ENCODE measurements at regions not wholly inside any gene's neighbourhood (a gene's known extent, or its start where the extent isn't known, plus 50 kb on each side); places are given as distances from the start of the nearest gene placed in this dataset.

DNA sequence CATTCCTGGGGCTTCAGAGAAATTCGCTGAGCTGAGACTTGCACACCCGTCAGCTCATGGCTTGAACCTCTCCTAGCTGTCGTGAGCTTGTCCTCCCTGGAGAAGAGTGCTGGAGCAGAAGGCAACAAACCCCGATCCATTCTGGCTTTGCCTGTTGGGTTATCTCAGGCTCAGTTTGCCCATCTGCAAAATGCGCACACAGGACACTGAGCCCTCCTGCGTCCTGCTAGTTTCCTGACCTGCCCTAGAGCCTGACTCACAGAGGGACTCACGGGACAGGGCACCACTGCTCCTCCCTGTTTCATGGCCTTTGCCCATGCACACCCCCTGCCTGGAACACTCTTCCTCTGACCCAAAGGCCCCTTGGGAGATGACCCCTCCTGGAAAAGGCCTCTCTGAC lies 365.0 kb downstream of the MN1 start:
- no peak for DNase-seq

DNA sequence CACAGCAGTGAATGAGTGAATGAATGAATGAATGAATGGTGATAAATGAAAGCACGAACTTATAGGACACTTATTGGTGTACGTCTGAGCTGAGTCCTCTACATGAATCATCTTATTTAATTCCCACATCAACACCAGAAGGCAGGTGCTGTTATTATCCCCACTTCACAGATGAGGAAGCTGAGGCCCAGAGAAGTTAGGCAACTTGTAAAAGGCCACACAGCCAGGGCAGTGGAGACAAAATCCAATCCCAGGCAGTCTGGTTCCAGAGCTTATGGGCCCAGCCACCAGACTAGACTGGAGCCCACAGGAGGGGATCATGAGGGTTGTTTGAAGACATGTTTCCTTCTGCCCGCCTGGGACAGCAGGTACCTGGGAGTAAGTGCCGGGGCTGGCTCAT lies 364.0 kb downstream of the MN1 start:
- DNase-seq: no peak

DNA sequence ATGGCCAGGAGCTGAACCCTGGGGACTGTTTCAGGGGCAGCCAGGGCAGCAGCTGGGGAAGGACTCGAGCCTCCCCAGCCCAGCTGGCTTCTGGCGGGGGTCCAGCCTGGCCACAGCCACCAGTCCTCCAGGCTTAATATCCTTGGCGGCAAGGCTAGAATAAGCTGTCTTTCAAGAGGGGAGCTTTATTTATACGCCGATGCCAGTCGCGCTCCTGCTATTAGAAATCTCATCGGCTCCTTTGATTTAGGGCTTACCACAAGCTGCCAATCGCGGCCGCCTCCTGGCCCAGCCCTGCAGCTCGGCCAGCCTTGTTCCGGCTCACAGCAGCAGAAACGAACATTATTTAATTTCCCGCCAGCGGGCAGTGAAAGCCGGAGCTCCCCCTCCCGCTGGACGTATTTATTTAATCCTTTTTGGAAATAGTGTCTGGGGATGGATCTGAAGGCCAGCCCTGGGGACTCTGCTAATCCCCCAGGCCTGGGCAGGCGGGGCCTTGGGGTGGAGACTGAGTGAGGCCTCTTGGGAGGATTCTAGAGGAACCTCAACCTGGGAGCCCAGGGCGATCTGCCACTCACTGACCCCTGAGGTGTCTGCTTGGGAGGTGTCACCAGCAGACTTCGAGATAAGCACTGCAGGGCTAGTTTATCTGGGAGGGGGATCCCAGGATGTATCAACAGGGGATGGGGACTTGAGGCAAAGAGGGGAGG lies 363.1 kb downstream of the MN1 start:
- DNase-seq: peak; percentile 15

DNA sequence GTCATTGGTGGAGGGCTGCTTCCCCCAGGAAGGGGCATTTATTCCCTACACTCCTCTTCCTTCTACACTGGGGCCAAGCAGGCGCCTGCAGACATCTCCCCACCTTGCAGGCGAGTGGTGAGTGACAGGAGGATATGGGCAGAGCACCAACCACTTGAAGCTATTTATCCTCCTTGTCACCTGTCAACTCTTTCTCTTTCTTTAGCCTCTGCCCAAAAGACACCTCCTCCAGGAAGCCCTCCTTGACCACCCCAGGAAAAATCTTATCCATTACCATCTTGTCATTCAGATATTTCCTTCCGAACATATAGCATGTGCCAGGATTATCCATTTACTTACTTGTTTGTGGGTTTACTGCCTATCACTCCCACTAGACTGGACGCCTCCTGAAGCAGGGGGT lies 362.4 kb downstream of the MN1 start:
- DNase-seq: no peak

DNA sequence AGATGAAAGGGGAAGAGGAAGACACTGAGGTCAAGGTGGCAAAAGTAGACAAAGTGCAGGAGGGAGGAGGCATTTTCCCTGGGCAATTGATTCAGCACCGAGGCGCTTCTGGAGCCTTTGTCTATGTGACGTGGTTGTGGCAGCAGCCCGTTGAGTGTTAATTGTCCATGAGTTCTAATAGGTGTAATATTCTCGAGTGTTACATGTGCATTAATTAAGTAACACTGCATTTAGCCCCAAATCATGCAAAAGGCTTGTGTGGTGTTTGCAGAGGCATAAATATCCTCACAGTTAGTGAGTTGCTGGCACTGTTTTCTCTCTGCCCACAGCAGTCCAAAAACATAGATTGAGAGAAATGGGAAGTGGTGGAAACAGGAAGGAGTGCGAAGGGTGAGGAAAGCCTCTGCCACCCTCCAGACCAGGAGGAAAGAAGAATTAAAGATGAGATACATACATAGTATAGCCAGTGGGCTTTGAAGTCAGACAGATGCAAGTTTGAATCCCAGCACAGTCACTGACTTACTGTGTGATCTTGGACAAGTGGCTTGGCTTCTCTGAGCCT lies 361.2 kb downstream of the MN1 start:
- no peak for DNase-seq

DNA sequence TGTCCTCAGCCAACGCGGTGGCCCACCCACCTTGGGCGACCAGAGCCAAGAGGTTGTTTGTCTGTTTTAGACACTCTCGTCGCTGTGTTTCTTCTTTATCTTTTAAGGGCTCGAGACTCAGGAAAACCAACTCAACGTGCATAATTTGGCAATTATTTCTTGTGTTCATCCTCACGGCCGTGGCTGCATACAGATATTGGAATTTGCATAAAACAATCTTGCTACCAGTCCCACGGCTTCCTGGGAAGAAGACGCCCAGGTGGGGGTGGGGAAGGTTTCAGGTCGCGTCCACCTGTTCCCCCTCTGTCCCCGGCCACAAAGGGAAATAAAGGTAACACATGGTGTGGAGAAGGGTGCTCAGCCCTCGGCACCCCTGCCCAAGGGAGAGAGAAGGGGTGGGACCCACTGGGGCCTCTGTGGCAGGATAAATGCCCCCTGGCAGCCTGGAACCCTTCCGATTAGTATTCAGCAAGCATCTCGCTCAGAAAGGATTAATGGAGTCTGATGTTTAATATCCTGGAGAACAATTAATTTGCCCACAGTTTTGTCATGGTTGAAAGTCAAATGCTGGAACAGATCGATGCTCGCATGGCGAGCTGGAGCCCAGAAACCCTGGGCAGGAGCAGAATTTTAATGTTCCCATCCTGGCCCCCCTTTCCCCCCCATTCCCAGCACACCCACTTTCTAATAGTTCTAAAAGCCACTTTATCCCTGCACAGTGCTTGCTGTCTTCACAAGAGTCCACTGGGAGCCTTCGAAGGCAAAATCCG lies 359.7 kb downstream of the MN1 start:
- DNase-seq: no peak

DNA sequence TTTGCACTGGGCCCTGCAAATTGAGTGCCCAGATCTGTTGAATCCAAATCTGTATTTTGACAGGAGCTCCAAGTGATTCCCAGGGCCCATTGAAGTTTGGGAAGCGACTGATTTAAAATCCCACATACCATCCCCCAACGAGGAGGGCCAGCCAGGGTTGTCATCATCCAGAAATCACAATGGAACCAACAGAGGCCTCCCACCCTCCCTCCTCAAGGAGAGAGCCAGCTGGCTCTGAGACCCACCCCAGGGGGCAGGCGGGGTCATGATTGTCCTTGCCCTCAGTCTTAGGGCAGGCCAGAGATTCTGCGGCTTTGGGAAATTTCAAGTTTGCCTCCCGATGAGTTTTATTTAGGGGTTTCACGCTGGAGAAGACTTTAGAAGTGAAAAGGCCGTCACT lies 358.2 kb downstream of the MN1 start:
- DNase-seq: no peak

DNA sequence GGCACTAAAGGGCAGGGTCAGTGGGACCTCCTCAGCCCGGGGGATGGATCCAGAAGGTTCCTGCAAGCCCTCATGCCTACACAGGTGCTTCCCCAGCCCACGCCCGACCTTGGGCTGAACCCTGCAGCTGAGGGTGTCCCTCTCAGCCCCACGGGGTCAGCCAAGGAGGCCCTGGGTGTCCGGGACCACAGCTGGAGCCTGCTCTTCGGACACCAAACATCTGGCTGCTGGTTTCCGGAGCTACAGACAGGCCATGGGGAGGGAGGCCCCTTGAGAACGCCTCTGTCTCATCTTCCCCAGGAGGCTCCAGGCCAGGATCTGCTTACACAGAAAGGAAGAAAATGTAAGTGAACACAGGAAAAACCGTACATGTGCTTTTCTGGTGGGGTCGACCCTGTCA lies 355.7 kb downstream of the MN1 start:
- DNase-seq: no peak

DNA sequence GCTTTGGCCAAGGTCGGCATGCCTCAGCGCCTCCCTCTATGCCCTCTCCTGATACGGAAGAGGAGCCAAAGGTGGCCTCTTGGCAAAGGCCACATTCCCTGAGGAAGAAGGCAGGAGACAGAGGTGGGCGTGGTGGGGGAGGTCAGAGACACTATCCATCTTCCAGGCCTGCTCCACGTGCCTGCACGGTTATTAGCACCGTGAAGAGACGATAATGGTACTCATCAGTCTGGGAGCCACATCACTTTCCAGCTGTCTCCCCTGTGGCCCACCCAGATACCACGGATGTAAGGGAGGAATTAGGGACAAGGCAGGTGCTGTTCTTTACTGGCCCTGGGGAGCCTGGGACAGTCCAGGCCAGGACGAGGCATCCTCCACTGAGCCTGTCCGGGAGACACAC lies 354.3 kb downstream of the MN1 start:
- DNase-seq: no peak

DNA sequence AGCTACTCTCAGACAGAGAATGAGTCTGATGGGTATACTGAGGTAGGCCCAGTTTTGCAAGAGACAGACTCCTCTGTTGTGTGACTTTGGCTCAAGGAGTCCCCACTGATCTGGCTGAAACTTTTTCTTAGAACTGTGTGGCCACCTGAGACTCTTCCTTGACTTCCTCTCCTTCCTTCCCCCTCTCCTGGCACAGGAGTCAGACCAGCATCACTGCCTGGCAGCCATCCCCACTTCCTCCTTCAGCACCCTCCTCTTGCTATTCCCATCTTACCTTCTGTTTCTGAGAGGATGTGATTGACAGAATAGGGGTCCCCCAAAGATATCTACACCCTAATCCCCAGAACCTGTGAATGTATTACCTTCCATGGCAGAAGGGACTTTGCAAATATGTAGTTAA lies 351.1 kb downstream of the MN1 start:
- DNase-seq: no peak

DNA sequence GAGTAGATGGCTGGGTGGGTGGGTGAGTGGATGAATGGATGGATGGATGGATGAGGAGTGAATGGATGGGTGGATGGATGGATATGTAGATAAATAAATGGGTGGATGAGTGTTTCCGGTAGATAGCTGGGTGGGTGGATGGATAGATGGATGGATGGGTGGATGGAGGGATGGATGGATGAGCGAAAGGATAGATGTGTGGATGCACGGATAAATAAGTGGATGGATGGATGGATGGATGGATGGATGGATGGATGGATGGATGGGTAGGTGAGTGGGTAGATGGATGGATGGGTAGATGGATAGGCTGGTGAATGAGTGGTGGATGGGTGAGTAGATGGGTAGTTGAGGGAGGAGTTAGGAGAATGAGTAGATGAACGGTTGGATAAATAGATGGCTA lies 349.3 kb downstream of the MN1 start:
- DNase-seq: no peak

DNA sequence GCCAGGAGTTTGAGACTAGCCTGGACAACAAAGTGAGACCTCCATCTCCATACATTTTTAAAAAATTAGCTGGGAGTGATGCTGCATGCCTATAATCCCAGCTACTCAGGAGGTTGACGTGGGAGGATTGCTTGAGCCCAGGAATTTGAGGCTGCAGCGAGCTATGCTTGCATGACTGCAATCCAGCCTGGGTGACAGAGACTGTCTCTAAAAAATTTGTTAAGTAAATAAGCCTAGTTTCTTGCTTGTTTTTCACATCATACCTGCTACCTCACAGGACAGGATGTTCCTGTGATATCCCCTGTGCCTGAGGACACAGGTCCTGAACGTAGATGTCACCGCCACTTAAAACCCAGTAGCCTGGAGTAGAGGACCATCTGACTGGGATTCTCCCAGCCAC lies 348.6 kb downstream of the MN1 start:
- DNase-seq: no peak

DNA sequence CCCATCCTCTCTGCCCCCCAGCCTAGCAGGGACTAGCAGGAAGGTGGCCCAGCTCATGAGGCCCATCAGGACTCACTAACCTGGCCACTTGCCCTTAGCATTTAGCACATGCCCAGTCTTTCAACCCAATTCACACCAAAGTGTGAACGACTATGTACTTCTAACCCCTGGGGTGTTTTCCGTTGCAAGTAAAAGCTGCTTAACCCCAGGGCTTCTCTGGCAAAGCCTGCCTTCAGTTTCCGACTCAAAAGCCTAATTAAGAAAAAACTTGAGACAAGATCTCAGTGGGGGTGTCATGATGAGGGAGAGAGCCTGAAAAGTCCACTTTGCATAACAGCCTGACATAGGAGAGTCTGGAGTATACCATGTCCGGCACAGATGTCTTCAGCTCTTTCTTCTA lies 347.8 kb downstream of the MN1 start:
- no peak for DNase-seq

DNA sequence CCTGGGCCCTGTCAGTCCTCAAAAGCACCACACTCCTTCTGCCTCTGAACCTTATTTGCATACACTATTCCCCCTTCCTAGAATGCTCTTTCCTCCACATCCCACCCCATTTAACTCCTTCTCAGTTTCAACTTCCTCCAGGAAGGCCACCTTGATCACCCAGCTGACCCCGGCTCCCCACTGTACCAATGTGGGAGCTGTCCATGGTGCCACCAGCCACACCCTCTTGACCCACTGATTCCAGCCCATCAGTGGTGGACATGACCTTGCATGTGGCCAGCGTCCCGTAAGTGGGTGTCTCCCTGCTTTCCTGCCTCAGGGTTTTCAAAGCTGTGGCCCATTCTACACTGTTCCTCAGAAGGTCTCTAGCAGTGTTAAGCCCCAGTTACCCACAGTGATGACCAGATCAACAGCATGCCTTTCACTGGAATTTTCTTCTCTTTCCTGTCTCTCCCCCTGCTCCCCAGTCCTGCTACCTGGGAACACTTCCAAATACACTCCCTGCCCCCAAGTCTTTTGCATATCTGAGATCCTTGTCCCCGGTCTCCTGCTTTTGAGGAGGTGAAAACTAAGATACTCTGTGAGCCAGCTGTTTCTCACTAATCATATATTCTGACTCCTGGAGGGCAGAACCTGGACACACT lies 346.6 kb downstream of the MN1 start:
- no peak for DNase-seq

DNA sequence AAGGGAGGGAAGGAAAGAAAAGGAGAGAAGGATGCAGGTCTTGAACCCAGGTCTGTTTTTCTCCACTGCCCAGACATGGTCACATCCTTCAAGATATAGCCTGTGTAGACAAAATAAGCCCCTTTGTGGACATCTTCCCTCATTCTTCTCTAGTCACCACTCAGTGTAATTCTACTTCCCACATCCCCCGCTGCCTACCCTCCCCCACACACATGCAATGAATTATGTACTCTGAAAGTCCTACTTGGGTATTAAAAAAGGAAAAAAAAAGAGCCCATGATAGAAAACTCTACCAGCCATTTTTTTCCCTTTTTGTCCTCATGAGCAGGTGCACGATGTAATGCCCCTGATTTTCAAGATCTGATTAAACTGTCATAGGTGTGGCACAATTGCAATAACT lies 346.0 kb downstream of the MN1 start:
- no peak for DNase-seq

DNA sequence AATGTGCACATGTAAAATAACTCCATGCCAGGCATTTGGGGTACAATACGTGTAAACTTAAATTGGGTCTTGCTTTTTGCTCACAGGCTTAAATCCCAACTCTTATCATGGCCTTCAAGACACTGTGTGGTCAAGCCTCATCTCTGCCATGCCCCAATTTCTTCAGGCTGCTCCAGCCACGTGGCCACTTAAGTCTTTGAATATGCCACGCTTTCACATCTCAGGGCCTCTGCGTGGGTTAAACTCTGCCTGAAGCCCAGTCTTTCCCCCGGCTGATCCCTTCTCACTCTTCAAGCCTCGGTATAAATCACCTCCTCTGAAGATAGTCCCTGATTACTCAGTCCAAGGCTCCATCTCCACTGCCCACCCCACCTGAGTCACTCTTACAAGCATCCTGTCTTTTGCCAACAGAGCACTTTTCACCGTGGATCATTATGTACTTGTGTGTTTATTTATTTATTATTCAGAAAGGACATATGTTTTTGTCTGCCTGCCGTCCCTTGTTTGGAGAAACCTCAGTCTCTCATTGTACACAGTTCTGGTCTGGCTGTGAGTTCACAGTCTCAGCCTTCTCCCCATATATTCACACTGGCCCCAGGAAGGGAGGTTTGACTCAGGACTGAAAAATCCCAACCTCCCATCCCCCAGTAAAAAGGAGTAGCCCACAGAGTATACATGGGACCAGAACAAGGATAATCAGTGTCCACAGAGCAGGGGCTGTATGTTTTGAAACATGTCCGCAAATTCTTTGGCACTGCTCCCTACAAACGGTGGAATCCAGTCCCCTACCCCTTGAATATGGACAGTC lies 344.7 kb downstream of the MN1 start:
- DNase-seq: peak; percentile 83

DNA sequence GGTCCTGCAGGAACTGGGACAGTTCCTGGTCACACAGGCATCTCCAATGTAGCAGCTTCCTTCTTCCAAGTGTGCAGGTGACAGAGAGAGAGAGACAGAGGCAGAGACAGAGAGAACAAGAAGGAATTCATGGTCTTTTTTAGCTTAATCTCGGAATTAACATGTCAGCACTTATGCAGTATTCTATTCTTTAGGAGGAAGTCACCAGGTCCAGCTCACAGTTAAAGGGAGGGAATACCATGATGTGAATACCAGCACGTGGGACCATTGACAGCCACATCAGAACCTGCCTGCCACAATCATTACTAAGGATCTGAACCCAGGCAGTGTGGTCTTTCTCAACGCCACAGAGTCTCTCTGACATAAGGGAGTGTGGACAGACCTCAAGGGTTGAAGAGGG lies 341.6 kb downstream of the MN1 start:
- no peak for DNase-seq

DNA sequence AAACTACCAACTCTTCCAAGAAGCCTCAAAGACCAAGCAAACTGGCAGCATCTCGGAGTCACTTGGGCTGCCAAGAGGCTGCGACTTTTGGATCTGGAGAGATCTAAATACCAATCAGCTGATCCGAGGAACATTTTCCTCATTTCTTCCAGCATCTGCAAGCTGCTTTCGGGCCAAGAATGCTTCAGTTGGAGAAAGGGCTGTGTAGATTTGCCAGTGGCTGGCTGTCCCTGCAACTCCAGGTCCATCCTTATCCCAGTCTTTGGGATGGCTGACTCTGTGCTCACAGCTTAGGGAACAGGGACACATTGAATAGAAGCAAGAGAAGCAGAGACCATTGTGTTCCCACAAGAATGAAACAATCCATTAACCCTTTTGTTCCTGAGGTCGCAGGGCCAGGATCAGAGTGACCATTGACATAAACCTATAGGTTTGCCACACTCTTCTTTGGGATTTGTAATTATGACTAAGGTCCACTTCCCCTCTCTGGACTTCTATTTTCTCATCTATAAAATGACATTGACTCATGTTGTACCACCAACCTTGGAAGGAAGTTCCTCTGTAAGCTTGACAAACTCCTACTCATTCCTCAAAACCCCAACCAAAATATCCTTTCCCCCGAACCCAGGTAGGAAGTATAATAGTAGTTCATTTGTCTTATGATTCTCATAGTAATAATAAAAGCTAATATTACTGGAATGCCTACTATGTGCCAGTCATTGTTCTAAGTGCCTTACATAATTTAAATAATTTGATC lies 340.8 kb downstream of the MN1 start:
- peak; percentile 30 for DNase-seq

DNA sequence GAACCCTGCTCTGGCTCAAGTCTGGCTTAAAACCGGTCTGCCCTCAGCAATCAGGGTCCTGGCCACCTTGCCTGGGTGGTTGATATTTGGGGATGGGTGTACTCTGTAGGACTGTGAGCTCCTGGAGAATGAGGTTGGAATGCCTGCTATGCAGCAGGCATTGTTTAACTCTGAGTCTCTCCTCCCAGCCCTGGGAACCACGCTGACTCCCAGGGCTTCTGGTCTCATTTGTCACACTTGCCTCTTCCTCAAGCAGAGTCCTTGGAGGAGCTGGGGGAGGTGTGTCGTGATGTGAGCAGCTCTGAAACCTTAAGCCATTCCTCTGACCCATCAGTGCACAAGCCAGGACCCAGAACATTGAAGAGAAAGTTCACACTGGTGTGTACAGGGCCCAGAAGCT lies 340.1 kb downstream of the MN1 start:
- DNase-seq: peak; percentile 69

DNA sequence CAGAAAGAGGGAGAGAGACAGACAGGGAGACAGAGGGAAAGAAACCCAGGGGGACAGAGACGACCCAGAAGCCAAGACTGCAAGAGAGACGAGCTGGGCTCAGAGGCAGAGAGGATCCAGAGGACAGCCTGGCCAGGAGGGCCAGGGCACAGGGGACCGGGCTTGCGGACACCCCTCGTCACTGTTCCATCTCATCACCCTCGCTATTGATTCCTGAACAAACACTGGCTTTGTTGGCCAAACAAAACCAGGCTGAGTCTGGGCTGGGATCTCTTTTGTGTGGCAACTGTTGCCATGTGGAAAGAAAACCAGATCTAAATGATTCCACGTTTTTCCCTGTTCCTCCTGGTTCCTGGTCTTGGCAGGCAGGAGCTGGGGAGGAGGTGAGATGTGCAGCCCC lies 339.4 kb downstream of the MN1 start:
- no peak for DNase-seq

DNA sequence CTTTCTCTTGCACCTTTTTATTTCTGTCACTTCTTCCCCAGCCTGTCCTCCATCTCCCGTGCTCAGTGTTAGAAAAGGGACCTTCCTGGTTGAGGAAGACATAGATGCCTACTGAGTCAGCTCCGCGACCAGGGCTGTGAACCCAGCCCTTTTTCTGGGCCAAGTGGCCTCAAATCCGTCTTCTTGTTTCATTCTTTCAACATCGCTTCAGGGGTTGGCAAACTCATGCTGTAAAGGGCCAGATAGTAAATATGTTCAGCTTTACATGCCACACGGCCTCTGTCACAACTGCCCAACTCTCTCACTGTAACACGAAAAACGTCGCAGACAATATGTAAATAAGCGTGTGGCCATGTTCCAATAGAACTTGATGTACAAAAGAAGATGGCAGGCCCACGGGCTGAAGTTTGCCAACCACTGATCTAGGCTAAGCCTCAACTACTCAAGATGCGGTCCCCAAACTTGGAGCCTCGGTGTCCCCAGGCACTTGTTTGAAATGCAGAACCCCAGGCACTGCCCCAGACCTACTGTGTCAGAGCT lies 338.4 kb downstream of the MN1 start:
- DNase-seq: no peak

DNA sequence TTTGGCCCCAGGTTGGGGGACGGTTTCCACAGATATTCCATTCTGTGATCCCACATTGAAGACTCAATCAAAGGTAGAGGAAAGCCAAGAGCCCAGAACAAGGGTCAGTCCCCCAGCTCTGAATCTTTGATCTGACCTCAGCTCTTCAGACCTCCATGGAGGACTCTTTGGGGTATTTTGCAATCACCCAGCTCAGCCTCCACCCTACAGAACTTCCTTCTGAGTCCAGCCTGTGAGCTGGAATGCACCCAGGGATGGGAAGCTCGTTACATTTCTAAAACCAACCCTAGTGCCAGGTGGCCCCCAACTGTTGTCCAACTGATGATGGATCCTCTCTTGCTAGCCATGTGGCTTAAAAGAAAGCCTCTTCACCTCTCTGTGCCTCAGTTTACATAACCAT lies 335.3 kb downstream of the MN1 start:
- no peak for DNase-seq
